HUES6 (cell line): ENCODE measurements at regions not wholly inside any gene's neighbourhood (a gene's known extent, or its start where the extent isn't known, plus 50 kb on each side); places are given as distances from the start of the nearest gene placed in this dataset.

ENCODE experiments used
- H3K27ac ChIP-seq: 2 replicates; pipeline ENCODE4 v1.7.0; 2013; ENCODE audit warnings: low read depth, mild to moderate bottlenecking, low read length, inconsistent platforms
- H3K27me3 ChIP-seq: 2 replicates; pipeline ENCODE4 v1.6.1; 2013; ENCODE audit warnings: low read length; ENCODE audit not compliant: control insufficient read depth, insufficient read depth
- H3K36me3 ChIP-seq: 2 replicates; pipeline ENCODE4 v1.6.1; 2013; ENCODE audit warnings: low read length; ENCODE audit not compliant: control insufficient read depth, insufficient read depth
- H3K4me1 ChIP-seq: 2 replicates; pipeline ENCODE4 v1.6.1; 2013; ENCODE audit warnings: low read length; ENCODE audit not compliant: control insufficient read depth, insufficient read depth
- H3K4me3 ChIP-seq: 2 replicates; pipeline ENCODE4 v1.5.1; 2013; ENCODE audit warnings: low read depth, low read length
- H3K9ac ChIP-seq: one replicate; pipeline ENCODE4 v1.6.1; 2013; ENCODE audit warnings: mild to moderate bottlenecking, low read length
- H3K9me3 ChIP-seq: 2 replicates; pipeline ENCODE4 v1.6.1; 2013; ENCODE audit warnings: low read depth, low read length; ENCODE audit not compliant: control insufficient read depth, insufficient read depth

- Histone ChIP-seq H3K9ac (no peak overlapping the region), H3K4me1 (peaks cover 12% of the 10 kb centered on the region), H3K9me3 (no peaks in the 10 kb centered on the region), H3K27me3 (no peaks in the 10 kb centered on the region), H3K36me3 (no peaks in the 10 kb centered on the region), H3K27ac (no peak overlapping the region), H3K4me3 (no peak overlapping the region)
Observed at GRCh38 chr6:15131651-15132061, 114.2 kb upstream of the JARID2 start.

- no peaks in the 10 kb centered on the region for H3K9me3 ChIP-seq
- no peaks in the 10 kb centered on the region for H3K27me3 ChIP-seq
- peaks cover 12% of the 10 kb centered on the region for H3K4me1 ChIP-seq
- no peaks in the 10 kb centered on the region for H3K36me3 ChIP-seq
- no peak overlapping the region for H3K27ac ChIP-seq
- no peak overlapping the region for H3K4me3 ChIP-seq
- no peak overlapping the region for H3K9ac ChIP-seq
Observed at GRCh38 chr6:15132167-15132566, 113.7 kb upstream of the JARID2 start.

- H3K27me3 ChIP-seq: no peaks in the 10 kb centered on the region
- H3K9ac ChIP-seq: no peak overlapping the region
- H3K9me3 ChIP-seq: no peaks in the 10 kb centered on the region
- H3K27ac ChIP-seq: no peak overlapping the region
- H3K36me3 ChIP-seq: no peaks in the 10 kb centered on the region
- no peak overlapping the region for H3K4me3 ChIP-seq
- H3K4me1 ChIP-seq: peaks cover 12% of the 10 kb centered on the region
Observed at GRCh38 chr6:15132854-15133670, 112.8 kb upstream of the JARID2 start.

- Histone ChIP-seq H3K4me1 (peaks cover 12% of the 10 kb centered on the region), H3K27me3 (no peaks in the 10 kb centered on the region), H3K36me3 (no peaks in the 10 kb centered on the region), H3K9ac (no peak overlapping the region), H3K9me3 (0 out of 2 replicates have a peak, but pooled peaks cover 4% of the 10 kb centered on the region), H3K27ac (no peak overlapping the region), H3K4me3 (no peak overlapping the region)
Observed at GRCh38 chr6:15137086-15137485, 108.8 kb upstream of the JARID2 start.

GRCh38 chr6:15143086-15143485 lies 102.8 kb upstream of the JARID2 start:
- no peak overlapping the region for H3K27ac ChIP-seq
- no peaks in the 10 kb centered on the region for H3K36me3 ChIP-seq
- H3K4me3 ChIP-seq: no peak overlapping the region
- 0 out of 2 replicates have a peak, but pooled peaks cover 4% of the 10 kb centered on the region for H3K9me3 ChIP-seq
- no peaks in the 10 kb centered on the region for H3K27me3 ChIP-seq
- no peaks in the 10 kb centered on the region for H3K4me1 ChIP-seq
- no peak overlapping the region for H3K9ac ChIP-seq

GRCh38 chr6:15143540-15143939 lies 102.3 kb upstream of the JARID2 start:
- Histone ChIP-seq H3K27ac (no peak overlapping the region), H3K4me3 (no peak overlapping the region), H3K36me3 (no peaks in the 10 kb centered on the region), H3K9ac (no peak overlapping the region), H3K4me1 (peaks cover 4% of the 10 kb centered on the region; the same call in 1 of the 2 replicates), H3K9me3 (0 out of 2 replicates have a peak, but pooled peaks cover 4% of the 10 kb centered on the region), H3K27me3 (no peaks in the 10 kb centered on the region)

GRCh38 chr6:15145821-15146220 lies 100.0 kb upstream of the JARID2 start:
- no peak overlapping the region for H3K9ac ChIP-seq
- no peaks in the 10 kb centered on the region for H3K27me3 ChIP-seq
- peaks cover 8% of the 10 kb centered on the region; the same call in 1 of the 2 replicates for H3K4me1 ChIP-seq
- H3K9me3 ChIP-seq: 0 out of 2 replicates have a peak, but pooled peaks cover under 1% of the 10 kb centered on the region
- no peaks in the 10 kb centered on the region for H3K36me3 ChIP-seq
- H3K4me3 ChIP-seq: no peak overlapping the region
- H3K27ac ChIP-seq: no peak overlapping the region

- no peaks in the 10 kb centered on the region for H3K36me3 ChIP-seq
- H3K27ac ChIP-seq: no peak overlapping the region
- no peak overlapping the region for H3K4me3 ChIP-seq
- H3K9me3 ChIP-seq: no peaks in the 10 kb centered on the region
- no peaks in the 10 kb centered on the region for H3K27me3 ChIP-seq
- H3K9ac ChIP-seq: no peak overlapping the region
- peaks cover 8% of the 10 kb centered on the region; the same call in 1 of the 2 replicates for H3K4me1 ChIP-seq
Observed at GRCh38 chr6:15147827-15148226, 98.0 kb upstream of the JARID2 start.

- Histone ChIP-seq H3K4me3 (no peak overlapping the region), H3K4me1 (peaks cover 8% of the 10 kb centered on the region; the same call in 1 of the 2 replicates), H3K9ac (no peak overlapping the region), H3K27ac (no peak overlapping the region), H3K9me3 (no peaks in the 10 kb centered on the region), H3K36me3 (no peaks in the 10 kb centered on the region), H3K27me3 (no peaks in the 10 kb centered on the region)
Observed at GRCh38 chr6:15148356-15148946, 97.4 kb upstream of the JARID2 start.

- Histone ChIP-seq H3K4me1 (peaks cover 8% of the 10 kb centered on the region; the same call in 1 of the 2 replicates), H3K27me3 (no peaks in the 10 kb centered on the region), H3K9me3 (0 out of 2 replicates have a peak, but pooled peaks cover 2% of the 10 kb centered on the region), H3K27ac (no peak overlapping the region), H3K4me3 (no peak overlapping the region), H3K9ac (no peak overlapping the region), H3K36me3 (no peaks in the 10 kb centered on the region)
Observed at GRCh38 chr6:15150207-15150606, 95.7 kb upstream of the JARID2 start.

GRCh38 chr6:15152700-15153099 lies 93.2 kb upstream of the JARID2 start:
- Histone ChIP-seq H3K4me3 (no peak overlapping the region), H3K9ac (no peak overlapping the region), H3K9me3 (0 out of 2 replicates have a peak, but pooled peaks cover 2% of the 10 kb centered on the region), H3K36me3 (no peaks in the 10 kb centered on the region), H3K4me1 (peaks cover 8% of the 10 kb centered on the region; the same call in 1 of the 2 replicates), H3K27ac (no peak overlapping the region), H3K27me3 (no peaks in the 10 kb centered on the region)
